Activated naive CD4-positive, alpha-beta T cell treated with anti-CD3 and anti-CD28 coated beads, Interleukin-2, amount 10 ng/mL, durations not matched to agents 7 days and 5 days (primary cell): ENCODE measurements at regions not wholly inside any gene's neighbourhood (a gene's known extent, or its start where the extent isn't known, plus 50 kb on each side); places are given as distances from the start of the nearest gene placed in this dataset.

Source experiments
- CTCF ChIA-PET: fragments of 350-600 bp; sonication (Branson Sonifier 250); formaldehyde crosslinking; loops from one replicate; lab custom pipeline; 2021; ENCODE audit warnings: antibody characterized with exemption; lab: Charles Lee
- DNase-seq: peaks from one replicate; pipeline ENCODE4 v3.0.0-alpha.2; 2020
- H3K27ac Mint-ChIP-seq: one replicate; pipeline ENCODE4 v1.8.0; 2021; ENCODE audit warnings: mild to moderate bottlenecking, moderate library complexity, mixed read lengths
- H3K27me3 Mint-ChIP-seq: one replicate; pipeline ENCODE4 v1.8.0; 2021; ENCODE audit warnings: mild to moderate bottlenecking, mixed read lengths
- H3K36me3 Mint-ChIP-seq: one replicate; pipeline ENCODE4 v1.8.0; 2021; ENCODE audit warnings: mixed read lengths
- H3K4me1 Mint-ChIP-seq: one replicate; pipeline ENCODE4 v1.8.0; 2021; ENCODE audit warnings: mixed read lengths
- H3K4me3 Mint-ChIP-seq: one replicate; pipeline ENCODE4 v1.8.0; 2021; ENCODE audit warnings: mild to moderate bottlenecking, moderate library complexity, mixed read lengths
- H3K9me3 Mint-ChIP-seq: one replicate; pipeline ENCODE4 v1.8.0; 2021; ENCODE audit warnings: mixed read lengths

DNA sequence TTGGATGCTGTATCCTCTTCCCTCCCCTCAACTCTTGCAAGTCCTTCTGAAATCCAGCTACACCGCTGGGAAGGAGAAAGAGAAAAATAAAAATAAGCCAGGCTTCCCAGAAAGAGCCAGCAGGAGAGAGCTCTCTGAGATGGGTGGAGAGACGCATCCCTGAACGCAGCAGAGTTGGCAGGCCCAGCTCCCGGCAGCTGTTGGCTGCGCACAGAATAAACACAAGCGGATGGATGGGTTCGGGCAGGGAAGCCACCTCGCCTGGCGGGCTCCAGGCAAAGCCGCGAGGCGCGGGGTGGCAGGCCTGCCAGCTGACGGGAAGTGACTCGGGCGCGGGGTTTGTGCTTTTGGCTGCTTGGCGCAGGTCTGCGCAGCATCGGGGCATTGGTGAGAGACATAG lies 537.7 kb downstream of the MIAT start:
- H3K27ac Mint-ChIP-seq = no peak overlapping the region
- no peaks in the 10 kb centered on the region for H3K36me3 Mint-ChIP-seq
- no peaks in the 10 kb centered on the region for H3K27me3 Mint-ChIP-seq
- no peak for DNase-seq
- H3K9me3 Mint-ChIP-seq = peaks cover 6% of the 10 kb centered on the region
- CTCF ChIA-PET = no interaction called here
- H3K4me3 Mint-ChIP-seq = no peak overlapping the region
- H3K4me1 Mint-ChIP-seq = no peaks in the 10 kb centered on the region

DNA sequence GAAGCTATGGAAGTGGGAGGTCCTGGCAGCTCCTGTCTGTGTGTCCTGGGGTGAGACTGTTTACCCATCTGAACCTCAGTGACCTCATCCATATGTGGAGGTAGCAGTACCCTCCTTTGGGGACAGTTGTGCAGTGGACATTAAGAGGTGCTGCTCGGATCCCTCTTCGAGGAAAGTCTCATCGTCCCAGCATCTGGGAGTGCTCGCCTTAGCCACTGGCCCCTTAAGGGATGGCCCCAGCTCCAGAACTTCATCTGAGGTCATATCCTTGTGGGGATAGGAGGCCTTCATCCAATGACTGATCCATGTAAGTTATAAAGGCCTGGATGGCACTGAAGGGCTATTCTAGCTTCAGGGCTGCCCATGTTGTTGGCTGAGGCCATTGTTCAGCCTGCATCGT lies 538.1 kb downstream of the MIAT start:
- no peaks in the 10 kb centered on the region for H3K4me1 Mint-ChIP-seq
- CTCF ChIA-PET = no interaction called here
- H3K27me3 Mint-ChIP-seq = no peaks in the 10 kb centered on the region

DNA sequence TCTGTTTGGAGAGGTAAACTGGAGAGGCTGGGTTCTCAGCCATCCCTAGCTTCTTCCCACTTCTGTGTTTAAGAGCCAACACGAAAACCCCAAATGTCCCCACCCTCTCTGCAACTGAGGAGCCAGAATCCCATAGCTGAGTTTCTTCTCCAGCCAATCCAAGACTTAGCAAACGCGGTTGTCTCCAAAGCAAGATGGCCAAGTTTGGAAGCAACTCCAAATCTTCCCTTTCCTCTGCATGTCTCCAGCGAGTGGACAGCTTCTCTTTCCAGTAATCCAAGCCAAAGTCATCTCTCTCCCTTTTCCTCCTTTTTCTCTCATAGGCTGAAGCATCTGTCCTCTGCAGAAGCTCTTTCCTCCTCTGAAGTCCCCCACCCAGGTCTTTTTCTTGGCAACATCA lies 539.2 kb downstream of the MIAT start:
- H3K4me1 Mint-ChIP-seq = no peaks in the 10 kb centered on the region
- no peak overlapping the region for H3K27ac Mint-ChIP-seq
- H3K9me3 Mint-ChIP-seq = peaks cover 4% of the 10 kb centered on the region
- H3K36me3 Mint-ChIP-seq = no peaks in the 10 kb centered on the region
- DNase-seq = no peak
- H3K27me3 Mint-ChIP-seq = no peaks in the 10 kb centered on the region
- no peak overlapping the region for H3K4me3 Mint-ChIP-seq
- CTCF ChIA-PET = no interaction called here

More for the DNA sequence above, 538.1 kb downstream of the MIAT start:
- no peak overlapping the region for H3K27ac Mint-ChIP-seq
- H3K4me3 Mint-ChIP-seq = no peak overlapping the region
- DNase-seq = no peak
- no peaks in the 10 kb centered on the region for H3K36me3 Mint-ChIP-seq
- H3K9me3 Mint-ChIP-seq = peaks cover 6% of the 10 kb centered on the region

DNA sequence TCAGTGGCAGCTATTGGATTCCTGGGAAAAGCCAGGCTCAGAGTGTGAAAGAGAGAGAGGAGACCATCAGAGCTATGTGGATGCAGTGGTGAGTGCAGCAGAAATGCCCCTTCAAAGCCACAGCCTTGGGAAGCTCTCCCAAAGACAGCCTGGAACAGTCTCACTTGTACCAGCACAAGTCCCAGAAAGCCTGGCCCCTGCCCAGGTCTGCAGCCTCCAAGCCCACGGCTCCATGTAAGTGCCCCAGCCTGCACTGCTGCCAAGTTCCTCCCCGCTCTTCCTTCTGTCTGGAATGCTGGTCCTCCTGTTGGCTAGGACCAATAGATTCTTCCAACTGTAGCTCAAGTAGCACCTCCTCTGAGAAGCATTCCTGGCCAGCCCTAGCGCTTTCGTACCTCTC lies 539.7 kb downstream of the MIAT start:
- no peak overlapping the region for H3K27ac Mint-ChIP-seq
- CTCF ChIA-PET = no interaction called here
- peaks cover 4% of the 10 kb centered on the region for H3K9me3 Mint-ChIP-seq
- no peaks in the 10 kb centered on the region for H3K4me1 Mint-ChIP-seq
- H3K4me3 Mint-ChIP-seq = no peak overlapping the region
- no peaks in the 10 kb centered on the region for H3K27me3 Mint-ChIP-seq
- H3K36me3 Mint-ChIP-seq = no peaks in the 10 kb centered on the region
- DNase-seq = no peak

DNA sequence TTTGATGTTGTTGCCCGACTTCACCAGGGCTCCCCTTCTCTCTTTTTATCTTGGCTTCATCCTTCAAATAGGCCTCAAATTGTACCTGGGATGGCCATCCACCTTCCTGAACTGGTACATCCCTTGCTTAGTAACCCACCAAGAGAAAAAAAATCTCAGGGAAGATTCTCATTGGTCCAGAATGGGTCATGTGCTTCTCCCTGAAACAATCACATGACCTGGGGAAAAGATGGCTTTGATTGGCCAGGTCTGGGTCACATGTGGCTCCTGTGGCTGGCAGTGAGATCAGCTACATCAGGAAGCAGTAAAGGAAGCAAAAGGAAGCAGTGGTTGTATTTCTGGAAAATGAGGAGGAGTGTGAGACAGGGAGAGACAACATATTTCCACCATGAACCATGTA lies 540.2 kb downstream of the MIAT start:
- CTCF ChIA-PET = no interaction called here
- H3K36me3 Mint-ChIP-seq = no peaks in the 10 kb centered on the region
- no peak overlapping the region for H3K4me3 Mint-ChIP-seq
- H3K9me3 Mint-ChIP-seq = peaks cover 4% of the 10 kb centered on the region
- no peaks in the 10 kb centered on the region for H3K4me1 Mint-ChIP-seq
- no peak for DNase-seq
- H3K27me3 Mint-ChIP-seq = no peaks in the 10 kb centered on the region
- no peak overlapping the region for H3K27ac Mint-ChIP-seq

DNA sequence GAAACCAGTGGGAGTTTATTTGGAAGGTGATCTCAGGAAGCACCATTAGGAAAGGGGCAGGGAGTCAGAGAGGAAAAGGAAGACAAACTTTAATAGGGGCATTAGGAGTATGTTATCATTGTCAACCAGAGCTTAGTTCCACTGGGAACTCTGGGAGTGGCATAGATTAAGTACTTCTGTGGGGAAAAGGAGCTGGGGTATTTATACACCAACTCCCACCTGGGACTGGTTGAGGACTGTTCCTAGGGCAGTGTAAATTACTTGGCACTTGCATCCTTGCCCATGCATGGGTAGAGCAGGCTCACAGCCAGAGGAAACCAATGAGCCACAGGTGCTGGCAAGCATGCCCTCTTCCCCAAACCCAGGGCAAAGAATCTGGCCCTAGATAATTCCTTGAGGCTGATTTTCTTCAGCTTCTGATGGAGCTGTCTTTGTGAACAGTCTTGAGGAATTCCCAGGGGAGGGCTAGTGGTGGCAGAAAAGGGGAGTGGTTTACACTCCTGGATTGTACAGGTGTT lies 541.2 kb downstream of the MIAT start:
- H3K27ac Mint-ChIP-seq = no peak overlapping the region
- no peaks in the 10 kb centered on the region for H3K36me3 Mint-ChIP-seq
- H3K27me3 Mint-ChIP-seq = no peaks in the 10 kb centered on the region
- H3K9me3 Mint-ChIP-seq = peaks cover 4% of the 10 kb centered on the region
- no peak overlapping the region for H3K4me3 Mint-ChIP-seq
- DNase-seq = no peak
- CTCF ChIA-PET = no interaction called here
- H3K4me1 Mint-ChIP-seq = no peaks in the 10 kb centered on the region

DNA sequence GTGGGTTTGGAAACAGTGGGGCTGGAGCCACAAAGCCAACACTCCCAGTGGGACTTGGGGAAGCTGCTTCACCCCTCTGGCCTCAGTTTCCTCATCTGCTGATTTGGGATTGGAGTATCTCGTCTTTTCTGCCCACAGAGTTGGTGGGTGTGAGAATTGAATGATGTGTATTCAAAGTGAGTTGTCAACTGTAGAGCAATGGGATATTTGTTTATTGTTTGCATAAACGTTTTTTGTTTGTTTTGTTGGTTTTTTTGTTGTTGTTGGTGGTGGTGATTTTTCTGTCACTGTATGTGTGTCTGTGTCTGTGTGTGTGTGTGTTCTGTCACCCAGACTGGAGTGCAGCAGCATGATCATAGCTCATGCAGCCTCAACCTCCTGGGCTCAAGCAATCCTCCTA lies 542.0 kb downstream of the MIAT start:
- CTCF ChIA-PET = no interaction called here
- H3K4me1 Mint-ChIP-seq = no peaks in the 10 kb centered on the region
- peaks cover 4% of the 10 kb centered on the region for H3K9me3 Mint-ChIP-seq
- no peak for DNase-seq
- no peaks in the 10 kb centered on the region for H3K27me3 Mint-ChIP-seq
- H3K36me3 Mint-ChIP-seq = no peaks in the 10 kb centered on the region
- no peak overlapping the region for H3K27ac Mint-ChIP-seq
- no peak overlapping the region for H3K4me3 Mint-ChIP-seq

DNA sequence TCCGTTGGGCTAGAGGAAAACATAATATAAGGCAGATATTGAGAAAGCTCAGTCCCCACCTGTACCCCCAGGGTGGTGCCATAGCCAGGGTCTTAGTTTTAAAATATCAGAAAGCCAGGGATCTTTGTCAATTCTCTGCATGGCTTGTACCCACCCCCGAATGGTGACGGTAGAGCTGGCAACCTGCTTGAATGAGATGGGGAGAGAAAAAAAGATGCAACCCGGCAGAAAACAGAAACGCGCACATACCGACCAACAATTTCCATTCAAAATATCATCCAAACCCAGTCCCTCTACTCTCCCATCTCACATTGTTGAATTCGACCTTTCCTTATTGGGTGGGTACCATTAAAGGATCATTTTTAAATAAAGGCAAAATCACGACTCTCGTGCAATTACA lies 543.9 kb downstream of the MIAT start:
- Mint-ChIP-seq H3K27me3 (no peaks in the 10 kb centered on the region), H3K4me1 (no peaks in the 10 kb centered on the region), H3K9me3 (peaks cover 2% of the 10 kb centered on the region), H3K27ac (no peak overlapping the region), H3K36me3 (no peaks in the 10 kb centered on the region), H3K4me3 (no peak overlapping the region)
- CTCF ChIA-PET = no interaction called here
- no peak for DNase-seq

DNA sequence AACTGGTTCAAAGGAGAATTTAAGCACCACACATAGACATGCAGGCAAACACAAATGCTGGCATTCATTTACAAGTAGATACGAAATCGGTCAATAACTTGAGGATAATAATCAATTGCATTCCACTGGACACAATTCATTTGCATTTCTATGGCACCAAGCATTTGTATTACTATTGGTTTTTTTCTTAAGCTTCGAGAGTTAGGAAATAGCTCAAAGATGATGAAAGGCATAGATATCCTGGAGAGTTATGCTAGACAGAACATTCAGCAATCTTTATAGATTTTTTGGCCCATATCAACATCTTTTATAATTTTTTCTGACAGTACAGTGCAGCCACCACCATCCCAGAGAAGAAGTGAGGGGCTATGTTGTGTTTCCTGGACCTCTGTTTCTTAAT lies 544.4 kb downstream of the MIAT start:
- DNase-seq = no peak
- Mint-ChIP-seq H3K27me3 (no peaks in the 10 kb centered on the region), H3K9me3 (peaks cover 2% of the 10 kb centered on the region), H3K4me3 (no peak overlapping the region), H3K27ac (no peak overlapping the region), H3K4me1 (no peaks in the 10 kb centered on the region), H3K36me3 (no peaks in the 10 kb centered on the region)
- CTCF ChIA-PET = no interaction called here

DNA sequence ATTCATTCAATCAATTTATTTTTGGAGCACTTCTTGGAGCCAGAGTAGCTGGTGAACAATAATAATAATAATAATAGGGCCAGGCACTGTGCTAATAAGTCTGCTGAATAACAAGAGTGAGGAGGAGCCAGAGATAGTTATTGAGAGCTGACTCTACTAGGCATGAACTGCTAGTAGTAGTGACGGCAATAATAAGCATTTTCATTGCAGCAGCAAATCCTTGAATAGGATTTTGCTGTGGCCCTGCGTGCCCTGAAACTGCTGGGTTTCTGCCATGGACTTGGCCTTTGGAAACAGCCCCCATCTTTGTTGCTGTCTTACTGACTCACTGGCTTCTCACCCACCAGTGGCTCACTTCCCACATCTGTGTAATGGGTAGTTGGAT lies 545.9 kb downstream of the MIAT start:
- H3K27me3 Mint-ChIP-seq = no peaks in the 10 kb centered on the region
- no peak for DNase-seq
- H3K36me3 Mint-ChIP-seq = no peaks in the 10 kb centered on the region
- H3K27ac Mint-ChIP-seq = no peak overlapping the region
- CTCF ChIA-PET = no interaction called here
- H3K9me3 Mint-ChIP-seq = no peaks in the 10 kb centered on the region
- H3K4me1 Mint-ChIP-seq = no peaks in the 10 kb centered on the region
- no peak overlapping the region for H3K4me3 Mint-ChIP-seq

DNA sequence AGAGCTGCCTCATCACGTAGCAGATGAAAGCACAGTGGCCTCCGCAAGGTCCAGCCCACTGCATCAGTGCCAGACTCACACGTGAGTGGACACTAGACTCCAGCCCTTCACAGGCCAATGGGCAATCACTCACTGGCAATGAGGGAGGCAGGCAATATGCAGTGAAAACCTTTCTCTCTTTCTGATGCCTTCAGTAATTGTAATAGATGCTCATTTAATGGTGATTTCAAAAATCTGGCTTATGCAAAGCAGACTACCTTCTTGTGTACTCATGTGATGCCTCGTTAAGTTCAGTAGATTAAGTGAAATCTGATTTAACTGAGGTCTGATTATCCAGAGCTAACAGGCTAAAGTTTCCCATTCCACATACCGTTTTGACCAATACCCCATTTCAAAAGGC lies 546.9 kb downstream of the MIAT start:
- Mint-ChIP-seq H3K4me1 (no peaks in the 10 kb centered on the region), H3K36me3 (no peaks in the 10 kb centered on the region), H3K27me3 (no peaks in the 10 kb centered on the region), H3K9me3 (no peaks in the 10 kb centered on the region), H3K27ac (no peak overlapping the region), H3K4me3 (no peak overlapping the region)
- CTCF ChIA-PET = no interaction called here
- DNase-seq = no peak

DNA sequence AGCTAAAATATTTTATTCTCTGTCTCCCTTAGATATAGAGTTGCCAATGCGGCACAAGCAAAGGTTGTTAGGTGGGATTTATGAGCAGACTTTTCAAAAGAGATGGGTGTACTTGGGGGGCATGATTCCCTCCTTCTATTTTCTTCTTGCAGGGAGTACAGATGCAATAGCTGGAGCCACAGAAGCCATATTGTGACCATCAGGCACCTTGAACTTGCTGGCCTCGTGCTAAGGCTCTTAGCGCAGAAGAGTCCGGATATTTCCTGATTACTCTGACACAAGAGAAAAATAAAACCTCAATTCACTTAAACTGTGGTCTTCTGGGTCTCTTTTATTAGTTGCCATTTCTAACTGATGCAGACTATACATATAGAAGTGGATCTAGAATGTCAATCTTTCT lies 547.4 kb downstream of the MIAT start:
- Mint-ChIP-seq H3K27me3 (no peaks in the 10 kb centered on the region), H3K27ac (no peak overlapping the region), H3K4me3 (no peak overlapping the region), H3K9me3 (no peaks in the 10 kb centered on the region), H3K4me1 (no peaks in the 10 kb centered on the region), H3K36me3 (no peaks in the 10 kb centered on the region)
- CTCF ChIA-PET = no interaction called here
- DNase-seq = no peak

DNA sequence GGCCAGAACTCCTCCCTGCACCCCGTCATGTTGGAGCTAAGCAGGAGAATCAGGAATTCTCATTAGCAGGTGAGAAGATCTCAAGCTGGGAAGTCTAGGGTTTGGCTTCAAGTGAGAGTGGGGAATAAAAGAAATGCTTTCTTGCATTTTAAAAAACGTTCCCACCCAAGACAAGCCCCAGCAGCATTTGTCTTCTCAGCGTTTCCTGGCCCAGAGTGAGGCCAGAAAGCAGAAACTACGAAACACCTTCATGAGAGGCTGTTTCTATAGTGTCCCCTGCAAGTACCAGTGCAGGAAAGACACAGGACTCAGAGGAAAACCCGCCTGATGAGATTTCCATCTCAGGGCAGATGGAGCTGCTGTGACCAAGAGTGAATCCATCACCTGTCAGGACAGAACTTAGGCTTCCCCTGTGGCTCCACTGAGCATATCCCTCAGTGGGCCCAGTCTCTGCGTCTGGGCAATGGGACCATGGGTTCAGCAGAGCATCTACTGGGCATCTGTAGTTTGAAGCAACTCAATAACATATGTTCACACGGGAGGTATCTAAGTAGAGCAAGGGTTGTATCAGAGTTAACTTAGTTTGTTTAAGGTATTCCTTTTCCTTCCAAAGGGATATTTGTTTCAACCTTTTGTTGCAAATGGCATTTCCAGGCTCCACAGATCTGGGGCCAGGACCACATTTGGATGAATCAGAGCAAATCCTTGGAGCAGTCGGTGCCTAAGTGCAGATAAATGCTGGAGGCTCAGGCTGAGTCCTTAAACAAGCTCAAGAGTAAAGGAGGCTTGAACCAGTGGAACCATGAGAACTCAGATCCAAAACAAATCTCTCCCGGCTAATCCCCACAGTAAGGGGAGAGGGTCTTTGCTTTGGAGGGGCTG lies 548.3 kb downstream of the MIAT start:
- peaks cover 6% of the 10 kb centered on the region for H3K27me3 Mint-ChIP-seq
- no peaks in the 10 kb centered on the region for H3K36me3 Mint-ChIP-seq
- no peak overlapping the region for H3K27ac Mint-ChIP-seq
- H3K4me3 Mint-ChIP-seq = no peak overlapping the region
- no peak for DNase-seq
- H3K4me1 Mint-ChIP-seq = no peaks in the 10 kb centered on the region
- H3K9me3 Mint-ChIP-seq = no peaks in the 10 kb centered on the region
- CTCF ChIA-PET = no interaction called here

DNA sequence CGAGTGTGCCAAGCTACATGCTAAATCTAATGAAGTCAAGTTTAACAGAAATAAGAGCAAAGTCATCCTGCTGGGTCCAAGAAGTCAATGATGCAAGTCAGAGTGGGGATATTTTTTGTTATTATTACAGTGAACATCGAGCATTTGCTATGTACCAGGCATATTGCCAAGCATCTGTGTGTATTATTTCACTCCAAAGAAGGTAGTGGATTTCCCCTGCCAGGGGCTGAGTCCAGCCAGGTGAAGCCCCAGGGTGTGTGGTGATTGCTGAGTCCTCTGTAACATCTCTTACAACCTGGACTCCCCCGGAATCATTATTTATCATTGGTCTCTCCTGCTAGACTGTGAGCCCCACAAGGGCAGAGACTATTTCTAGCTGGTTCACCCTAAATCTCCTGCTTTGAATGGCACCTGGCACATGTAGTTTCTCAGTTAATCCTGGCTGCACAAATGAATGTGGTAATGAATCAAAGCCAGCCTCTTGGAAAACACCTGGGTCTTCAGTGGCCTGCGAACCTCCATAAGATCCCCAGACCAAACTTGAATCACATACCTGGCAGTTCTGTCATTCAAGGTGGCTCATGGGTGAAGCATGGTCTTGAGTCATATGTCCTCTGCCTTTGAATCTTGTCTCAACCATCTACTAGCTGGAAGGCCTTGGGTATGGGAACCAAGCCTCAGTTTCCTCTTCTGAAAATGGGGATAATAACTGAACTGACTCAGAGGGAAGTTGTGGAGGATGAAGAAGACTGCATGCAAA lies 549.2 kb downstream of the MIAT start:
- no peak overlapping the region for H3K4me3 Mint-ChIP-seq
- H3K36me3 Mint-ChIP-seq = no peaks in the 10 kb centered on the region
- H3K27ac Mint-ChIP-seq = no peak overlapping the region
- CTCF ChIA-PET = no interaction called here
- H3K4me1 Mint-ChIP-seq = no peaks in the 10 kb centered on the region
- DNase-seq = no peak
- no peaks in the 10 kb centered on the region for H3K9me3 Mint-ChIP-seq
- peaks cover 11% of the 10 kb centered on the region for H3K27me3 Mint-ChIP-seq

DNA sequence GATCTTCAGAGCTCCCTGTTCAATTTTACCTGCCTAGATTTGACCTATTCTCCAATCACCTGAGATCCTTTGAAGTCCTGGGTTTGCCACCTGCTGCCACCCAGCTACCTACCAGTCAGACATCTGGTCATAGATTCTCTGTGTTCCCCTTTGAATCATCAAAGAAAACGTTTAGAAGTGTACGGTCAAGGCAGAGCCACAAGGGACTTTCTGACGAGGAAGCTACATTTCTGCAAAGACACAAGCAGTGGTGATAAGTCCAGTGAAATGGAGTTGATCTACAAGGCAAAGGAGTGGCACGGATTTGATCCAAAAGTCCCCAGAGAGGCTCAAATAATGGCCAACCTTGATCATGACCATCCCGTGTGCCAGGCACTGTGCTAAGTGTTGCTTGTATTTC lies 549.9 kb downstream of the MIAT start:
- no peaks in the 10 kb centered on the region for H3K9me3 Mint-ChIP-seq
- peaks cover 11% of the 10 kb centered on the region for H3K27me3 Mint-ChIP-seq
- no peak for DNase-seq
- no peak overlapping the region for H3K4me3 Mint-ChIP-seq
- CTCF ChIA-PET = no interaction called here
- no peaks in the 10 kb centered on the region for H3K36me3 Mint-ChIP-seq
- H3K4me1 Mint-ChIP-seq = no peaks in the 10 kb centered on the region
- H3K27ac Mint-ChIP-seq = no peak overlapping the region
